NT2/D1 (cell line): ENCODE measurements at regions not wholly inside any gene's neighbourhood (a gene's known extent, or its start where the extent isn't known, plus 50 kb on each side); places are given as distances from the start of the nearest gene placed in this dataset.

Experiments
- DNase-seq: peaks from one replicate; pipeline ENCODE4 v3.0.0-alpha.2; 2011; ENCODE audit warnings: low read depth, low spot score
- H3K27me3 ChIP-seq: 2 replicates; pipeline ENCODE4 v1.6.0; 2011; ENCODE audit warnings: mild to moderate bottlenecking; ENCODE audit not compliant: insufficient read length, insufficient read depth
- H3K36me3 ChIP-seq: 2 replicates; pipeline ENCODE4 v1.6.1; 2011; ENCODE audit warnings: mild to moderate bottlenecking, low read length, mixed read lengths; ENCODE audit not compliant: insufficient read depth, insufficient read length
- H3K4me1 ChIP-seq: 2 replicates; pipeline ENCODE4 v1.5.1; 2011; ENCODE audit not compliant: insufficient read depth, insufficient read length
- H3K4me3 ChIP-seq: 2 replicates; pipeline ENCODE4 v1.5.1; 2011; ENCODE audit warnings: low read depth; ENCODE audit not compliant: insufficient read length
- H3K9ac ChIP-seq: 2 replicates; pipeline ENCODE4 v1.6.0; 2011; ENCODE audit warnings: low read depth; ENCODE audit not compliant: insufficient read length
- H3K9me3 ChIP-seq: 2 replicates; pipeline ENCODE4 v1.5.1; 2011; ENCODE audit warnings: mild to moderate bottlenecking, low read length; ENCODE audit not compliant: insufficient read depth
- SUZ12 ChIP-seq: IDR thresholded peaks from 2 replicates; pipeline ENCODE4 v1.6.1; 2011; ENCODE audit not compliant: insufficient read length, insufficient read depth; ENCODE audit errors: extremely low read depth
- YY1 ChIP-seq: IDR thresholded peaks from 2 replicates; pipeline ENCODE4 v1.6.1; 2011; ENCODE audit not compliant: insufficient read length, insufficient read depth
- ZNF274 ChIP-seq: IDR thresholded peaks from 2 replicates; pipeline ENCODE4 v1.6.1; 2011; ENCODE audit warnings: mild to moderate bottlenecking, low read depth, low read length

DNA sequence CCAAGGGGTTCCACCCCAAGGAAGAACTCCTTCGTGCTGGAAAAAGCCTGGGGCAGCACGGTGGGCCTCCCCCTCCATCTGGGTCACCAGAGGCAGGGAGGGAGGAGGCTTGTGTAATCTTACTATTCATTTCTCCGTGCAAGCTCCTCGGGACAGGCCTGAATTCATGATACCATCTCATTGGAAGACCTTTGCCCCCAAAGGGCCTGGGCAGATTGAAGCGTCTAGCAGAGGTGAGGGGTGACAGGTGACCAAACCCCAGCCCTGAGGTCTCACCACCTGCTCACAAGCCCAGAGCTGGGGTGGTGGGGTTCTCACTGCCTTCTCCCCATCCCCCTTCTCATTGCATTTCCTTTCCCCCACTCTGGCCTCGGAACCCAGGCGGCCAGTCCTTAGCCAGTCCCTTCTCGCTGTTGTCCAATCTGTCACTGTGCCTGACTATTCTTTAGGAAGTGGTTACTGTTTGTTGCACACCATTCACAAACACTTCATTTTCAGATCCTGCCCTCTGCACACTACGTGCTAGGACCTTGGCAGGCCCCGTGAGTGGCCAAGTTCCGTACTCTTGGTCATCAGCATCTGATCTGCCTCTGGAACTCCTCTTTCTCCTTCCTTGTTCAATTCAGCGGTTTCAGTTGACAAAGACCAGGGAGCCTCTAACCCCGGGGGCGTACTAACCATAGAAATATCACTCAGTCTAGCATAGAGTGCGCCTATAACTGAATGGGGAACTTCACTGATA, 137.1 kb downstream of the LY86 start:
- Histone ChIP-seq H3K27me3 (no peaks in the 10 kb centered on the region), H3K9ac (peak overlapping the region; percentile 44), H3K36me3 (no peaks in the 10 kb centered on the region), H3K4me1 (peaks cover 11% of the 10 kb centered on the region), H3K9me3 (no peaks in the 10 kb centered on the region), H3K4me3 (peak overlapping the region; percentile 9)
- TF ChIP-seq SUZ12 (no peak), YY1 (no peak), ZNF274 (no peak)
- DNase-seq, result no peak

DNA sequence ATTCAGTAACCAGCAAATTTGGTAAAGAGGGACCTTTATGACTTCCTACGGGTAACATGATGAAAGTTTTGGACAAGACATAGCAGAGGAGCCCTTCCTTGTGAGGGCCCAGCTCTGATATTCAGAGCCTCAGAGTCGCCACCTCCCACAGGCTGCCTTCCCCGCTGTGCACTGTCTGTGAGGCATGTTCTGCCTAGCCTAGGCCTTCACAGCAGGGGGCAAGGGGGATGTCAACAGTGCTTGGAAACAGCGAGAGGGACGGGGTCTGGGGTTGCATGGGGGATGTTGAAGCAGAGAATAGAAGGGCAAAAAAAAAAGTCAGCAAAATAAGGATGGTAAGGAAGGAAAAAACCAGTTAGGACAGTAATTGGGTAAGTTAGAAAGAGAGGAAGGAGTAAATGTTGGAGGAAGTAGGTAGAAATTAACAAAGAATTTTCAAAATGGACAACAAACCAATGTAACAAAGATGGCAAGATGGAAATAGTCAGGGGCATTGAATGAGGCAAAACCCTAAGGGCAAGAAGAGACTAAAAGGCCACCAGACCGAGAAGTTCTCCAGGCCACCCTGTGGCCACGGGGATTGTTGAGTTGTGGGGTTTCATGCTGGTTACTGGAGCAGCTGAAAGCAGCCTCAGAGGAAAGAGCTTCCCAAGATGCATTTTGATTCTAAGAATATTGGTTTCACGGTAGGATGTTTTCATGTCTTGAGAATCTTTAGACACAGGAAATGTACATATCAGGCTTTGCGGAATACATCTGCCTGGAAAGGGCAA, 139.8 kb downstream of the LY86 start:
- no peaks in the 10 kb centered on the region for H3K9me3 ChIP-seq

DNA sequence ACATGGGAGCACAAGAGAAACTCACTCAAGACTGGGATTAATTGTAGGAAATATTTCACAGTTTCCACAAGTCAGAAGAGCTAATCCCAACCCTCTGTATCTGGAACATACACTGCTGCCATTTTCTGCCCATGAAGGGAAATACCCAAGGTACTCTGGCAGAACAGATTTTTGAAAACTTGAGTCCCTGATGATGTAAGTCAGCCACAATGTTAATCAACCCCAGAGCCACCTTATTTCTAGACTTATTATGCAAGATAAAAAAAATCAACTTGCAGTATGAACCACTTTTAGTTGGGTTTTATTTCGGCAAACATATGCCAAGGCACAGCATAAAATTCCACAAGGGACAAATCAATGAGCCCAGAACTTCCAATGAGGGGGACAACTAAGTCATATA, 141.5 kb downstream of the LY86 start:
- Histone ChIP-seq H3K9me3 (no peaks in the 10 kb centered on the region), H3K4me3 (no peak overlapping the region), H3K9ac (no peak overlapping the region), H3K36me3 (no peaks in the 10 kb centered on the region), H3K27me3 (no peaks in the 10 kb centered on the region), H3K4me1 (peaks cover 8% of the 10 kb centered on the region)
- DNase-seq, result no peak
- TF ChIP-seq SUZ12, result no peak
- TF ChIP-seq YY1, result no peak
- no peak for TF ChIP-seq ZNF274

More for the DNA sequence above, 139.8 kb downstream of the LY86 start:
- peaks cover 9% of the 10 kb centered on the region for H3K4me1 ChIP-seq
- no peaks in the 10 kb centered on the region for H3K27me3 ChIP-seq
- DNase-seq, result no peak
- no peak for TF ChIP-seq YY1
- no peak for TF ChIP-seq ZNF274
- no peak for TF ChIP-seq SUZ12
- no peak overlapping the region for H3K4me3 ChIP-seq
- no peaks in the 10 kb centered on the region for H3K36me3 ChIP-seq
- H3K9ac ChIP-seq, result no peak overlapping the region

DNA sequence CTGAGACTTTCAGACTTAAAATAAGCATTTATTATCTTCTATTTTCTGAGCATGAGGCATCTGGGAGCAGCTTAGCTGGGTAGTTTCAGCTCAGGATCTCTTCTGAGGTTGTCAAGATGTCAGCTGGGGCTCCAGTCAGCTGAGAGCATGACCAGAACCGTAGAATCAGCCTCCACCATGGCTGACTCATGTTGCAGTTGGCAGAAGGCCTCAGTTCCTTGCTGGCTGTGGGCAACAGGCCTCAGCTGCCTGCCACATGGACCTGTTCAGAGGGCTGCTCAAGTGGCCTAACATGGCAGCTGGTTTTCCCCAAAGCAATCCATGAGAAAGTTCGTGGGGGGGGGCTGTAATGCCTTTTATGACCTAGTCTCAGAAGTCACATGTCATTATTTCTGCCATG, 142.3 kb downstream of the LY86 start:
- no peak overlapping the region for H3K9ac ChIP-seq
- no peak overlapping the region for H3K4me3 ChIP-seq
- no peaks in the 10 kb centered on the region for H3K9me3 ChIP-seq
- H3K4me1 ChIP-seq, result peaks cover 4% of the 10 kb centered on the region
- TF ChIP-seq YY1 (no peak), ZNF274 (no peak), SUZ12 (no peak)
- no peaks in the 10 kb centered on the region for H3K27me3 ChIP-seq
- no peak for DNase-seq
- no peaks in the 10 kb centered on the region for H3K36me3 ChIP-seq

DNA sequence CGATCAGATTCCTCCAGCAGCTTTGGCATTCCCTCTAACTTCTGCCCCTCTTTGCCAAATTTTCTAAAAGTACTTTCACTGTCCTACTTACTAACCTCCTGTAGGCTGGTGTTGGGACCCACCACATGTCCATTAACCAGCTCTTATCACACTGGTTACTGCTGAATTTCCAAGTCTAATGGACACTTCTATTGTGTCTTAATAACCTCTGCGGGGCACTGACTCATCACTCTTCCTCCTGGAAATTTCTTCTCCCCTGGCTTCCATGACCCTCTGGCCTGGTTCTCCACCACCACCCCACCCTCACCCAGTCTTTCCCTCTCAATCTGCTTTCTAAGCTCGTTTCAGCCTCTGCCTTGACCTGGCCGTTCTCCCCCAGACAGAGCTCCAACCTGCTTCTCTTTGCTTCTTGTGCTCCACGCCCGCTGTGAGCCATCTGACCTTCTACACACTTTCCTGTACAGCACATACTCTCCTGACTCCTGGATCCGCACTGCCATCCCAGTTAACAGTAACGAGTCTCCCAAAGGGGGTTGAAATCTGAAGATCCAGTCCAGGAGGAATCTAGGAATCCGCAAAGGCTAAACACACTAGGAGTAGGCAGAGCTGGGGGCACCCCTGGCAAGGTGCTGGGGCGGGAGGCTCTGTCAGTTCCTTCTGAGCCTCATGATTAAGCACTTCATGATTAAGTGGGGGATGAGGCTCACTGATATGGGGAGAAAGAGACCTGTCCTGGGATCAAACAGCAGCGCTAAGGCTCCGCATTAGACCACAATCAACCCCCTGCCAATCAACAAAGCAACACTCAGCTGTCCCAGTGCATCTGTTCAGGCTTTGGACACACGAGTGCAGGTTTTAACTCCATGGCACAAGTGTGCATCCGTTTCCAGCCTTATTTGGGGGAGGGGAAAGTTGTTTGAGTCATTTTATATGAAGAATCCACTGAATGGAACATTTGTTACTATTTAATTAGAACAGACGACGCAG, 146.3 kb downstream of the LY86 start:
- TF ChIP-seq YY1 (no peak), ZNF274 (no peak), SUZ12 (no peak)
- H3K4me3 ChIP-seq, result no peak overlapping the region
- peaks cover 4% of the 10 kb centered on the region for H3K4me1 ChIP-seq
- H3K9me3 ChIP-seq, result no peaks in the 10 kb centered on the region
- DNase-seq, result no peak
- H3K36me3 ChIP-seq, result no peaks in the 10 kb centered on the region
- no peaks in the 10 kb centered on the region for H3K27me3 ChIP-seq
- no peak overlapping the region for H3K9ac ChIP-seq

DNA sequence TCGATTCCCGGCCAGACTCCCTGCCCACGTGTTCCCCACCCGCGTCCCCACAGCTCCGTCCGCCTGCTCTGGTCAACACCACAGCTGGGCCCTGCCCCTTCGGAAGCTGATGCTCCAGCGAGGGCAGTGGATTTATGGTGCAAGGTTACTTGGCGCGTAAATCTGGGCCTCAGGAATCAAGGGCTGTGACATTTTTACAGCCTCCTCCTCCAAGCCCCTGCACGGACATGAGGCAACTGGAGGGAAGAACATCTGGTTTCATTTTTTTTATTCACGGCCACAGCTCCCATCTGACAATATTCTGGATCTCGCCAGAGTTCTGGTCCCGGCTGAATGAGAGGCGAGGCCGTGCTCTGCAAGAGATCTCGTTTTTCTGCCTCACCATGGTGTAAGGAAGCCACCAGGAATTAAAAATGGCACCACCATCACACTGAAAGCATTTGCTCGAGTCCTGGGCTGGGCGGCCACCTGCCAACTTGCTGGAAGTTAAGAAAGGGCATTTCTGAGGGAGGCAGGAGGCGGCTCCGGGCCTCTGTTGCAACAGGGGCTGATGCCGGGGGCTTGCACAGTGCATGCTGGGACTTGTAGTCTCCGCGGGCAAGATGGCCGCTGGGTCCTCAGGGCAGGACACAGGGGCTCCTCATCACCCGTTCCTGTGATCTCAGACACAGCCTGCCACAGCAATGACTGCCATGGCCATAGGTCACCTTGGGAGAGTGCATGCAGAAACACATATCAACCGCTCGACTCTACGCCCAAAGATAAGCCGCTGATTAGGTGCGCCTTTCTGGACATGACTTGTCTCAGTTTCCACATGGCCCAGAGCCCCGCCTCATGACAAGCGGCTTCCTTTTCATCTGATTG, 148.5 kb downstream of the LY86 start:
- peaks cover 4% of the 10 kb centered on the region for H3K4me1 ChIP-seq
- no peak overlapping the region for H3K4me3 ChIP-seq
- TF ChIP-seq YY1 (peak; percentile 77), ZNF274 (no peak)
- H3K9ac ChIP-seq, result no peak overlapping the region
- H3K36me3 ChIP-seq, result no peaks in the 10 kb centered on the region
- H3K27me3 ChIP-seq, result no peaks in the 10 kb centered on the region
- no peaks in the 10 kb centered on the region for H3K9me3 ChIP-seq
- DNase-seq, result no peak
